GM21447 (cell line): ENCODE measurements at regions not wholly inside any gene's neighbourhood (a gene's known extent, or its start where the extent isn't known, plus 50 kb on each side); places are given as distances from the start of the nearest gene placed in this dataset.

Experiments used
- ATAC-seq: cut with Tn5 transposase; IDR thresholded peaks from one replicate; pipeline ENCODE4 v1.9.1; 2021; ENCODE audit not compliant: unreplicated experiment

DNA sequence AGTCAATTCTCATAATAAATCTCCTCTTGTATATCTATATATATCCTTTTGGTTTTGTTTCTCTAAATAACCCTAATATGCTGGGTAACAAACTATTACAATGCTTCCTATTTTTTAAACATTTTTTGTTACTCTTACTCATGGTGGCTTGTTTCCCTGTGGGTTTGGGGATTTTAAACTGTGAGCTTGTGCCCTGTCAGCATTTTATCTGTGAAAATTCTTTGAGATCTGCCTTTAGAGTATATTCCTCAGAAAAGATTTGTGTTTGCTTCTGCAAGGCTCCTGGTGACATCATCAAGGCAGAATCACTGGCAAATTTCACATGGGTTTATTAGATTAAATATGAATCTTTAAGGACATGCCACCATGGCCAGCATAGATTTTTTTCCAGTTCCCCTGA is 273.6 kb downstream of the LRFN2 start:
- no peak for ATAC-seq

- no peak for ATAC-seq
Observed at GRCh38 chr6:40312213-40313015, 274.8 kb downstream of the LRFN2 start.

DNA sequence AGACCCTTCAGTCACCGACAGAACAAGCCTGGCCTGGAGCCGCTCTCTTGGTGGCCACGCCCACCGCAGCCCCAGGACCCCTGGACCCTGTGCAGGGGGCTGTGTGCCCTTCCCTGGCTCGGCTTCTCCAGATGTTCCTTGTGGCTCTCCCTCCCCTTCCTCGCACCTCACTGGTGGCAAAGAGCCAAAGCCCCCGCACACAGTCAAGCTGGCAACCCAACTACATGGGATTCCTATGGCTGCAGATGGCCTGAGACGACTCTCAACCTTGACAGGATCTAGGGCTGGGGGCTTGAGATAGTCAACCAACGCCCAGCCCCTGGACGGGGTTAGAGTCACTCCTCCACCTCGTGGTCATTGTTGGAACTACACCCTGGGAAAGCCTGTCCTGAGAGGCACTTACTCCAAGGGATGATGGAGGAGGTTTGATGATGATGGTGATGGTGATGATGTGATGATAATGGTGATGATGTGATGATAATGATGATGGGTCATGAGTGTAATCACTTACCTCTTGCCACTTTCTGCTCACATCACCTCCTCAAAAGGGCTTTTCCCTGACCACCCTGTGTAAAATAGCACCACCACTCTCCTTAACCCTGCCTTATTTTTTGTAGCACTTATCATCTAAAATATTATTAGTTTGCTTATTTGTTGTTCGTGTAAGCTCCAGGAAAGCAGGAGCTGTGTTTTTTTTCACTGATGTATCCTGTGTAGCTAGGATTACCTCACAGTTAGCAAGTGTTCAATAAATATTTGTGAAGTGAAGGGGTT is 278.4 kb downstream of the LRFN2 start:
- no peak for ATAC-seq

DNA sequence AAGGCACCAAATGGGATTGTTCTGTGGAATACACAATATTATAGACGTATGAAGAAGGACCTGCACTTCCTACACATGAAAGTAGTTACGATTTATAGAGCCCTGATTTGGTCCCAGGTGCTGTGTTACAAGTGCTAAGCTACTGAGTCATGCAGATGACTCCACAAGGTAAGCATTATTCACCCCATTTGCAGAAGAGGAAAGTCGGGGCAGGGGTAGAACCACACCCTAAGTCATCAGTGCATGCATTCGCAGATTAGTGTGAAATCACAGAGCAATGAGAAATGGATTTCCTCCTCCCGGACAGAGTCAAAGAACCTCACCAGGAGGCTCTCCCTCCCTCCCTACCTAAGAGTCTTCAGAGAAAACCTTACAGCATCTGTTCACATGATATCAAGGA is 279.5 kb downstream of the LRFN2 start:
- ATAC-seq: no peak

GRCh38 chr6:40302856-40303454 is 284.2 kb downstream of the LRFN2 start:
- no peak for ATAC-seq

DNA sequence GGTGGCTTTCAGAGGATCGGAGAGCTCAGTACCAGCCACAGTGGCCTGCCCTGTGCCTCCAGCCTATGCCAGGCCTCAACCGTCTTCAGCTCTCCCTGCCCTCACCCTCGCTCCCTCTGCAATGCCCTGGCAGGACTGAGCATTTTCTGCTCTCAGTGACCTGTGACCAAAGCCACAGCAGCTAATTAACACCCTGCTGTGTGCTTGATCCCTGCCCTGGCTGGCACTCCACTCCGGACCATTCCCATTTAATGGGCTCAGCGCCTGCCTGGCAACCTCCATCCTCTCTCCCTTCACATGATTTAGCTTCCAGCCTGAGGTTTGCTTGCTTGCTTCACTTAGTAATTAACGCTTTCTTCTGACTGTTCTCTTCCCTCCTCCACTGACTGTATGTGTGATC is 287.5 kb downstream of the LRFN2 start:
- ATAC-seq: no peak

GRCh38 chr6:40298207-40298606 is 289.0 kb downstream of the LRFN2 start:
- ATAC-seq: no peak

GRCh38 chr6:40295251-40295950 is 291.8 kb downstream of the LRFN2 start:
- no peak for ATAC-seq

DNA sequence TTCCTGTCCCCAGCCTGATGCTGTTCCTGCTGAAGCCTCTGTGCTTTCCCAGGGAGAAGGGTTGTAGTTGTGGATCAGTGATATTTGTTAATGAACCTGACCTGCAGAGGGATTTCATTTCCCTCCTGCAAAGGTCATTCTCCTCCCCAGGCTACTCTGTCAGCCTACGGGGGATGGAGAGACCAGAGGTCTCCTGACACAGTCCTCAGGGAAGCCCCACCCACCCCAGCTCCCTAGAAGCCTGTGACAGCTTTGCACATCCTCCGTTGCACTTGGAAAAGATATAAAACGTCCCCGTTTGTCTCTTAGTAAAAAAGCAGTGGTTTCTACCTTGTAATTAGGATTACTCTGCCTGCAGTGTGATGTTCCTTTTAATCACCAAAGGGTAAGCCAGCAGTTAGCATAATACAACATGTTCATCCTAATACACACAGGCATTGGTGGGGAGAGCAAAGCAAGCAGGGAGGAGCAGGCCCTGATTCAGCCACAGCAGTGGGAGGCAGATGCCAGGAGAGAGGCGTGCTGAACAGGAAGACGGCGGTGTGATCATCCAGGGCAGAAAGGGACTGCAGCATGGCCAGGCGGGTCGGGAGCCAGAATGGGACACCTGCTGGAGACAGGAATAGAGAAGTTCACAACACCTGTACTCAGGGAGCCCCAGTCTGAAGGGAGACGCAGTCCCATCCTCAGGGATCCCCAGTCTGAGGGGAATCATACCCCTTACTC is 293.5 kb downstream of the LRFN2 start:
- ATAC-seq: no peak

DNA sequence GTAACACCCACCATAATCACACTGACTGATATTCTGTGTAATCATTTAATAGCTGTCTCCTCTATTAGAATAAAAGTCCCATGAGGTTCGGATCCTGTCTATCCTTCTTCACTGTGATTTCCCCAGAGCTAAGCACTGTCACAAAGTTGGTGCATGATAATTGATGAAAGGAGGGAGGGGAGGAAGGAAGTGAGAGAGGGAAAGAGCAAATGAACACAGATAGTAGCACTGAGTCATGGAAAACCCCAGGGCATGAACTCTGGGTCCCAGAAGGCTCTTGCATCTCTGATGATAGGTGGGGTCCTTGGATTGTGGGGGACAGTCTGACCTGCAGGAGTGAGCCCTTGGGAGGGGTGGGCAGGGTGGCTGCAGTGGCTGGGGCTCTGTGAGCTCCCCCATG is 294.1 kb downstream of the LRFN2 start:
- ATAC-seq: no peak

GRCh38 chr6:40290816-40291215 is 296.3 kb downstream of the LRFN2 start:
- no peak for ATAC-seq

- ATAC-seq: no peak
Observed at GRCh38 chr6:40288919-40289318, 298.2 kb downstream of the LRFN2 start.

DNA sequence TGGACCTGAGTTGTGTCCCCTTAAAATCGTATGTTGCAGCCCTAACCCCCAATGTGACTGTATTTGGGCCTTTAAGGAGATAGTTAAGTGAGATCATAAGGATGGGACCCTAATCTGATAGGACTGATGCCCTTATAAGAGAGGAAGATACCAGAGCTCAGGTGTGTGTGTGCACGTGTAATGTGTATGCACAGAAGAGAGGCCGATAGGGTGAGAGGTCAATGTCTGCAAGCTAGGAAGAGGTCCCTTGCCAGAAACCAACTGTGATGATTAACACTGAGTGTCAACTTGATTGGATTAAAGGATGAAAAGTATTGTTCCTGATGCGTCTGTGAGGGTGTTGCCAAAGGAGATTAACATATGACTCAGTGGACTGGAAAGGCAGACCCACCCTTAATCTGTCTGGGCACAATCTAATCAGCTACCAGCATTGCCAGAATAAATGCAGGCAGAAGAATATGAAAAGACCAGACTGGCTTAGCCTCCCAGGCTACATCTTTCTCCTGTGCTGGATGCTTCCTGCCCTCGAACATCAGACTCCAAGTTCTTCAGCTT is 299.8 kb downstream of the LRFN2 start:
- ATAC-seq: no peak

- no peak for ATAC-seq
Observed at GRCh38 chr6:40286721-40287120, 300.4 kb downstream of the LRFN2 start.

DNA sequence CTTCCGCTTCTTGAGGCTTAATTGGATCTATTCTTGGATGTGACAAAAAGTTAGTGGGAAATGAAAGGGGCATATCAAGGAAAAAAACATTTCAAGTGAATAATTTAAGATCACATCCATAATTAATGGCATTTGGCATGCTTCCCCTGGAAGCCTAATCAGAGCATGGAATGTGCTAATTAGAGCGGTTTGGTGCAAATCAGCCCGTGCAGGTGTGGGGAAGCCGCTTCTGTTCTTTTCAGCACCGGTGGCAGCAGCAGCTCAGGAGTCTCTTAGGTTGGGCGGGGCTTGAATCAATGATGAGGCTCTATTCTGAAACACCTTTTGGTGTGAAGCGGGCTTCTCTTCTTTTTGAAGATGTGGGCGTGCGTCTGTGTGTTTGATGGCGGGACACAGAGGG is 301.2 kb downstream of the LRFN2 start:
- no peak for ATAC-seq

- ATAC-seq: no peak
Observed at GRCh38 chr6:40285535-40285934, 301.6 kb downstream of the LRFN2 start.

DNA sequence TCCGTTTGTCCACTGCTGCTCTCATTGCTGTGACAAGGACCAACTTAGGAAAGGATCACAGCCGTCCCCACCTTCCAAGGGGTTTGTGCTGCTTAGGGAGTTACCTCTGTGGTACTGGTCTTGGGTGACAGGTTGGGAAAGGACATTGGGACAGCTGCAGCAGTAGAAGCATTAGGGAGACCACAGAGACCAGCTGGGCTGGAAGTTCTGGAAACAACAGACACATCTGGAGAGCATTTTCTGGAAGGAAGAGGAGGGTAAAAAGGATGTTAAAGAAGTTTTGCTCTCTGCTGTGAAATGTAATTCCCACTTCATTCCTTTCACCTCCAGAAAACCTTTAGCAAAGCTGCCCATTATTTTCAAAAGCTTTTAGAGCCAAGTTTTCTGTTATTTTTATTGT is 304.2 kb downstream of the LRFN2 start:
- no peak for ATAC-seq

DNA sequence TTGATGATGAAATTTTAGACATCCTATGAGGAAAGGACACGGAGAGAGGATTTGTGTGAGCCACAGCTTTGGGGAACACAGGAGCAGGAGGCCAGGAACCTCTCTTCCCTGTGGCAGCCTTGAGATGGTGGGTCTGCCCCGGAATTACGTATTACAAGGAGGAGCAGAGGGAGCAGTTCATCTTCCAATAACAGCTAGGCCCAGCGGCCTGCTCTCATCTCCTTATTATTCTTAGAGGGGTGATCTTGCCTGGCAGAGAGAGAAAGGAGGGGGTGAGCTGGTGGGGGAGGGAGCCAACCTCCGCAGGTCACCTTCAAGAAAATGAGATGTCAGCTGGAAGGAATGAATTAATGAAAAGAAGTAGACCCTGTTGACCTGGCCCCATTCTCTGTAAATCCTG is 305.8 kb downstream of the LRFN2 start:
- no peak for ATAC-seq

DNA sequence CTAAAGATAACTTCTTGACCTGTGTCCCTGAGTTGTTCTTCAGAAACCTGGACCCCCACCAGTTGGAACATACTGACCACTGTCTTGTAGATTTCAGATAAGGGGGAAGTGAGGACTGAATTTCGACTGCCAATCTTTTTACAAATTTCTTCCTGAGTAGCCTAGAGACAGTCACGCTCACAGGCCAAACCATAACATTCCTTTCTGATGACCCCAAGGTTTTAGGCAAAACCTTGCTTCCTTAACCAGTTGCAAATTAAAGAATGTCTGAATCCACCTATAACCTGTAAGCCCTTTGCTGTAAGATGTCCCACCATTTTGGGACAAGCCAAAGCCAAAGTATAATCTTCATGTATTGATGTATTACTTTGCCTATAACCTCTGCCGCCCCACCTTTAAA is 306.9 kb downstream of the LRFN2 start:
- no peak for ATAC-seq

DNA sequence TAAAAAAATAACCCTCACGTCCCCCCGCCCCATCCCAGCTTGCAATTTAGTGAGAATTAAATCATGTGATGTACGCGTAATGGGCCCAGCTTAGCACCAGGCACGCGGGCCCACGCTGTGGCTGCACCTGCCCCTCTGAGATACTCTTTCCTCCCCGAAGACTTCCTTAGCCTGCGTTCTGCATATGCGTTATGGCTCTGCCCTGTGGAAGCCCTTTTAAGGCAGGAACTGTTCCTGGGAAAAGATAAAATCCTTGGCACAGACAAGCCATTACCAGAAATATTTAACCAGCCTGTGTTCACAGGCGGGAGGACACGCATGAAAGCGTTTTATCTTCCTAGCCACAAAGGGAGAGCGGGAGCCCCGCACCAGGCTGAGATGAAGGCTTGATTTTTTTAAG is 311.0 kb downstream of the LRFN2 start:
- no peak for ATAC-seq

DNA sequence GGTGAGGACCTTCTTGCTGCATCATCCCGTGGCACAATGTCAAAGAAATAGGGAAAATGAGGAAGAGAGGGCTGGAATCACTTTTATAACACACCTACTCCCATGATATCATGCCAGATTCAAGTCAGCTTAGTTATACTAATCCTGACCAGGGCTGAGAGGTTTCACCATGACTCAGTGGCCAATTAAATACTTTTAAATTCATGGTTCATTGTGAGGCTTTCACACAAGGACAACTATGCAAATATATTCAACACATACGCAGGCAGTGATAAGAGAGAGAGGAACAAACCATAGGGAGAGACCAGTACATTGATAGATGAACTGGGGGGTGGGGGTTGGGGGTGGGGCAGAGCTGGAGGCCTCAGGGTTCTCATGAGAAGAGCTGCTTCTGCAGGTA is 313.1 kb downstream of the LRFN2 start:
- ATAC-seq: no peak
